NCI-H2196 (cell line): ENCODE measurements at regions not wholly inside any gene's neighbourhood (a gene's known extent, or its start where the extent isn't known, plus 50 kb on each side); places are given as distances from the start of the nearest gene placed in this dataset.
A peak's percentile ranks its signal among the peaks of the same experiment; 100 is the strongest.
"Not testable (repeated sequence)": the region's sequence is repeated elsewhere in the genome, so short reads cannot be mapped to it uniquely, and the experiment has no call there.

Experiments used
- DNase-seq: peaks from one replicate; lab custom pipeline; 2025; ENCODE audit not compliant: unreplicated experiment; lab: John Stamatoyannopoulos, UW

DNA sequence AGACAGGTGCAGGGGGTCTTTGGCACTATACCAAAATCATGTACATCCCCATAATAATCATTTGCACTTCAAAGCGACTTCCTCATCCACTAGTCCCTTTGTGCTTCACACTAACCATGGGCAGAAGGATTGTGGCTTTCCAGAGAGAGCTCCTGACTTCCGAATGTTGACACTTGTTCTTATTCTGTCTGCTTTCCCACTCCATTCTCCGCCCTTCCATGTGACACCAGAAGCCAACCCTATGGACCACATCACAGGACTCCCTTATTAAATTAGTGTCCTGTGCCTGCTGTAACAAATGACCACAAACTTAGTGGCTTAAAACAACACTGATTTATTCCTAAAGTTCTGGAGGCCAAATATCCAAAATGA, 91.6 kb downstream of the CMC2 start:
- no peak for DNase-seq

DNA sequence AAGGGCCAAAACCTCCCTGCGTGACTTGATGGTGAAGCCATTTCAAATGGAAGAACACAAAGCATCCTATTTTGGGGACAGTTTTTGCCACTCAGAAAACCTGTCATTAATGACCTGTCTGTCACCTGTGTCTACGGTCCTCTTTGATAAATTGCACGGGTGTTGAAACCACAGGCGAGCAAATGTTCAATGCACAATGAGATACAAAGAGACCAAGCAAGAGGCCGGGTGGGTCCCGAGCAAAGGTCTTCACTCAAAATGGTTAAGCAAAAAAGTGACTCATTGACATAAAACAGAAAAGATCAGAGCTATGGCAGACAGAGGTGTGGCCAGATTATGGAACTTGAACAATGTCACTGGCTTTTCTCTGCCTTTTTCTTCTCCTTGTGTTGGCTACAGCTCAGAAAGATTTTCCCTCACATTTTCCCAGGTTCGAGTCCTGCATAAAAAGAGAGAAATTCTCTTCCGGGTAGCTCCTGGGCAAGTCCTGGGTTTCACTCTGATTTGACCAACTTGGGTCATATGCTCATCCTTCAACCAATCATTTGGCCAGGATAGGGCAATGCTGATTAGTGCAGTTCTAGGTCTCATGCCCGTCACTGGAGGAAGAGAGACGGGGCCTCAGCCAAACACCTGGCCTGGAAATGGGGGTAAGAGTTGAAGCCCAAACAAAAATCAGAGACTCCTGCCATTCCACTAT, 92.2 kb downstream of the CMC2 start:
- DNase-seq = no peak

GRCh38 chr16:80913397-80913796, 93.3 kb downstream of the CMC2 start:
- DNase-seq = no peak

DNA sequence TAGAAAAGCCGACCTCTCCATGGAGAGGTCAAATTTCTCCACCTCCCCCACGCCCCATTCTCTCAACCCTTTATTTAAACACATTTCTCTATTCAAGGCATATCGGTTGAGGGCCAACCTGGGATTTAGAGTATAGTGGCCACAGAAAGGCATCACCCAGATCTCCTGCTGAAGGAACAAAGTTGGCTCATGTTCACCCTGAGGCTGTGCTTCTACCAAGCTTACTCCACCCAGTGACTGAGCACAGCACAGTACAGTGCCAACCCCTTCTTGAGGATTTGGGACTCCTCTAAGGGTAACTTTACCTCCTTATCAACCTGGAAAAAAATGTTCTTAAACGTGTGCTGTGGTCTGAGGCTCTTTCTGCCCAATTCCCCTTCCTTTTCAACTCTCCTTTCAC, 94.0 kb downstream of the CMC2 start:
- DNase-seq = no peak

DNA sequence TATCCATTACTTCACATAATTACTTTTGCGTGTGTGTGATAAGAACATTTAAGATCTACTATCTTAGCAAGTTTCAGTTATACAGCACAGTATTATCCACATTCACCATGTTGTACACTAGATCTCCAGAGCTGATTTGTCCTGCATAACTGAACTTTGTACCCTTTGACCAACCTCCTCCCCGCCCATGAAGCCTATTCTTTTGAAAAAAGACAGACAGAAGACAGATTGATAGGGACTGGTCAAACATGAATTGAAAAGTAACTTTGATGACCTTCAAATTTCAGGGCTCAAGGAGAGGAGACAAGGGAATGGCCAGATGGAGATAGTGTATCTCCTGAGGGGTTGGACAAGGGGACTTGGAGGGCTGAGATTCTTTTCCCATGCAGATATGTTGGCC, 96.3 kb downstream of the CMC2 start:
- no peak for DNase-seq

DNA sequence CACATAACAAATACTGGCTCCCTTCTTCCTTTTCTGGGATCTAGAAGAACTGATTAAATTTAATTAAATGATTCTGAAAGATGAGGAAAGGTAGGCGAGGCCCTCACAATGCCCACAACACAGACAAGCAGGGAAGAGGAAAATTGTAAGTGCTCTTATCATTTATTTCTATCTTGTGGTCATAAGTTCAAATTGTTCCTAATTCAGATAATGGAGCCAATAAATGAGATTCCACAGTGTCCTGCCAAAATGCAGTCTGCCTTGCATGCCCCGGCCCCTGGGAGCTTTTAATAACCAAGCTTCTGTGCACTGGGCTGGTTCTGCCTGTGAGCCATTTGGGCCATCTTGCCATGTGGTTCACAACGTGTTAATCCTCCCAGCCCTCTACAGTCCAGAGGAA, 97.0 kb downstream of the CMC2 start:
- no peak for DNase-seq

GRCh38 chr16:80906169-80906568, 100.5 kb downstream of the CMC2 start:
- DNase-seq = not testable (repeated sequence)

DNA sequence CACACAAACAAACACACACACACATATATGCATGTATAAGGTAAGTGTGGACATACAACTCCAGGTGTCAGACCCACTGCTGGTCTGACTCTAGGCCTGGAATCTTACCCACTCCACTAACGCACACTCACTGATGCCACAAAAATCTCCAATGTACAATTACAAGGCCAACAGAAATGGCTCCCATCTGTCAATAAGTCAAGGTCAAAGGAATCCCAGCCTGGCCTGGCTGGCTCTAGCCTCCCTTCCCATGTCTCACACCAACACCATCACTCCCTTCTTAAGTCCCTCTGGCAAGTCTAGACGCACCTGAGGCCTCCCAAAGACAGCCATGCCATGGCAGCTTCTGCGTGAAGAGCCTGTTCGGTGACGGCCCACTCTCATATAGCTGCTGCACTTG, 99.2 kb upstream of the CDYL2 start:
- no peak for DNase-seq

- DNase-seq = no peak
These were observed 98.1 kb upstream of the CDYL2 start for GRCh38 chr16:80902306-80903110.

DNA sequence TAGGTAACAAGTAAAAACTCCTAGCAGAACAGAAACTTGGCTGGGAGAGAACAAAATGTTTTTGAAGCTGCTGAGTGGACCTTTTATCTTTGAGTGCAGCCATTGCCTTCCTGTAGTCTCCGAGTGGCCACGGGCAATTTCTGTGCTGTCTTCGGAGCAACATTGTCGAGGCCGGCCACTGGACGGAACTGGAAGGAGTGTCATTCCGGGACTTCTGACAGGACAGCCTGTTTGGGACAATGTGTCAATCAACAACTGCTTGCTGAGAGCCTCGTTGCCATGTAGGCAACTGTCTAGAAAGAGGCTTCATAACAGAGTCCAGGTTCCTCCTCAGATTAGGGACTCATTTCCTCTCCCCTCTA, 96.2 kb upstream of the CDYL2 start:
- no peak for DNase-seq

GRCh38 chr16:80899809-80900592, 95.6 kb upstream of the CDYL2 start:
- DNase-seq = peak; percentile 66

- DNase-seq = no peak
These were observed 92.4 kb upstream of the CDYL2 start for GRCh38 chr16:80896776-80897175.

GRCh38 chr16:80894091-80894490, 89.7 kb upstream of the CDYL2 start:
- no peak for DNase-seq

GRCh38 chr16:80893686-80894085, 89.3 kb upstream of the CDYL2 start:
- DNase-seq = no peak

DNA sequence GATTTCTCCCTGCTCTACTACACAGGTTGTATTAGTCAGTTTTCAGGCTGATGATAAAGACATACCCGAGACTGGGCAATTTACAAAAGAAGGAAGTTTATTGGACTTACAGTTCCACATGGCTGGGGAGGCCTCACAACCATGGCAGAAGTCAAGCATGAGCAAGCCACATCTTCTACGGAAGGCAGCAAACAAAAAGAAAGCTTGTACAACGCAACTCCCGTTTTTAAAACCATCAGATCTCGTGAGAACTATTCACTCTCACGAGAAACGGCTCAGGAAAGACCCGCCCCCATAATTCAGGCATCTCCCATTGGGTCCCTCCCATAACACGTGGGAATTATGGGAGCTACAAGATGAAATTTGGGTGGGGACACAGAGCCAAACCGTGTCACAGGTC, 88.0 kb upstream of the CDYL2 start:
- DNase-seq = not testable (repeated sequence)

DNA sequence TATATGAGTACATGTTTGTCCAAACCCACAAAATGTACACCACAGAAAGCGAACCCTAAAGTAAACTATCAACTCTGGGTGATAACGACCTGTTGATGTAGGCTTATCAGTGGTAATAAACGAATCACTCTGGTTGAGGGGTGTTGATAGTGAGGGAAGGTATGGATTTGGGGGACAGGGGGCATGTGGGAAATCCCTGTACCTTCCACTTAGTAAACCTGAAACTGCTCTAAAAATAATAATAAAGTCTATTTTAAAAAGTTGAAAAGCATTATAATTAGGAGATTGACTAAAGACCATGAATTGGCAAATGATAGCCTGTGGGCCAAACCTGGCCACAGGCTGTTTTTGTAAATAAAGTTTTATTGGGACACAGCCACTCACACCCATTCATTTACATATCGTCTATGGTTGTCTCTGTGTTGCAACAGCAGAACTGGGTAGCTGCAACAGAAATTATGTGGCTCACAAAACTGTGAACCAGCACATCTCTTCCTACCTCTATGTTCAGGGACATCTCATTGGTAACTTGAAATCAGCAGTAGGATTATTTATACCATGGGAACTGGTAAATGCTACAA, 85.5 kb upstream of the CDYL2 start:
- no peak for DNase-seq

GRCh38 chr16:80887062-80887461, 82.7 kb upstream of the CDYL2 start:
- DNase-seq = no peak

- DNase-seq = no peak
These were observed 79.4 kb upstream of the CDYL2 start for GRCh38 chr16:80883816-80884215.

- DNase-seq = no peak
These were observed 78.8 kb upstream of the CDYL2 start for GRCh38 chr16:80883159-80883642.

- DNase-seq = no peak
These were observed 71.2 kb upstream of the CDYL2 start for GRCh38 chr16:80875616-80876015.

DNA sequence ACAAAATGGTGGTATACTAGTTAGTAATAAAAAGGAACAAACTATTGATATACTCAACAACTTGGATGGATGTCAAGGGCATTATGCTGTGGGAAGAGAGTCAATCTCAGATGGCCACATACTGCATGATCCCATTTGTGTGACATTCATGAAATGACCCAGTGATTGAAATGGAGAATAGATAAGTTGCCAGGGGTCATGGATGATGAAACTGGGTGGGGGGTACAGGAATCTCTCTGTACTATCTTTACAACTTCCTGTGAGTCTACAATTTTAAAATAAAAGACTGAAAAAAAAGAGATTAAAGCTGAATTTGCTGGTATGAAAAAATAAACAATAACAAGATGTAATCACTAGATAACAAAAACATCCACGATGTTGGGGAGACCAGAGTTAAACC, 70.5 kb upstream of the CDYL2 start:
- DNase-seq = no peak
